ENCODE measurements at regions not wholly inside any gene's neighbourhood (a gene's known extent, or its start where the extent isn't known, plus 50 kb on each side); places are given as distances from the start of the nearest gene placed in this dataset.

- Histone ChIP-seq H3K4me1 (ENCODE audit: insufficient read depth, low read length) (no peaks in the 10 kb centered on the region), H3K27ac (ENCODE audit: low read depth, low read length) (no peak overlapping the region), H3K4me3 (ENCODE audit: low read length) (no peak overlapping the region), H3K9me3 (ENCODE audit: low read length) (no peaks in the 10 kb centered on the region), H3K36me3 (ENCODE audit: insufficient read depth, low read length) (no peaks in the 10 kb centered on the region), H3K27me3 (ENCODE audit: insufficient read depth, low read length, poor library complexity, severe bottlenecking) (no peaks in the 10 kb centered on the region)
- no peak for DNase-seq
- Mint-ChIP-seq H3K27ac (no peak overlapping the region), H3K27me3 (peaks cover 3% of the 10 kb centered on the region in 2 donors), H3K4me3 (no peak overlapping the region), H3K36me3 (no peaks in the 10 kb centered on the region), H3K9me3 (peaks cover 0 to under 1% (median 0%) of the 10 kb centered on the region in 5 donors), H3K4me1 (no peaks in the 10 kb centered on the region)
- CTCF ChIA-PET = no interaction called here
- POLR2A ChIA-PET = no interaction called here
Measured at GRCh38 chr10:113309791-113310190, 243.1 kb upstream of the HABP2 start.

- H3K27ac ChIP-seq (ENCODE audit: low read depth, low read length) = no peak overlapping the region
- no peak for DNase-seq
- Mint-ChIP-seq H3K27me3 (peaks cover 3% of the 10 kb centered on the region in 2 donors), H3K4me1 (no peaks in the 10 kb centered on the region), H3K36me3 (no peaks in the 10 kb centered on the region), H3K9me3 (peaks cover 0 to 2% (median 0%) of the 10 kb centered on the region in 5 donors), H3K4me3 (no peak overlapping the region), H3K27ac (no peak overlapping the region)
- no peak overlapping the region for H3K4me3 ChIP-seq (ENCODE audit: low read length)
- ChIA-PET CTCF (no interaction called here), POLR2A (no interaction called here)
- no peaks in the 10 kb centered on the region for H3K36me3 ChIP-seq (ENCODE audit: insufficient read depth, low read length)
- no peaks in the 10 kb centered on the region for H3K9me3 ChIP-seq (ENCODE audit: low read length)
- H3K27me3 ChIP-seq (ENCODE audit: insufficient read depth, low read length, poor library complexity, severe bottlenecking) = no peaks in the 10 kb centered on the region
- no peaks in the 10 kb centered on the region for H3K4me1 ChIP-seq (ENCODE audit: insufficient read depth, low read length)
Measured at GRCh38 chr10:113310347-113310746, 242.5 kb upstream of the HABP2 start.

- Histone ChIP-seq H3K9me3 (ENCODE audit: low read length) (no peaks in the 10 kb centered on the region), H3K4me3 (ENCODE audit: low read length) (no peak overlapping the region), H3K27ac (ENCODE audit: low read depth, low read length) (no peak overlapping the region), H3K27me3 (ENCODE audit: insufficient read depth, low read length, poor library complexity, severe bottlenecking) (no peaks in the 10 kb centered on the region), H3K36me3 (ENCODE audit: insufficient read depth, low read length) (no peaks in the 10 kb centered on the region), H3K4me1 (ENCODE audit: insufficient read depth, low read length) (no peaks in the 10 kb centered on the region)
- no peak overlapping the region for H3K27ac Mint-ChIP-seq
- H3K36me3 Mint-ChIP-seq = peaks cover 0 to 2% (median 0%) of the 10 kb centered on the region in 3 donors
- ChIA-PET CTCF (no interaction called here), POLR2A (no interaction called here)
- peaks cover 3 to 13% (median 6%) of the 10 kb centered on the region in 5 donors for H3K9me3 Mint-ChIP-seq
- no peaks in the 10 kb centered on the region for H3K4me1 Mint-ChIP-seq
- peaks cover 3 to 4% of the 10 kb centered on the region in 2 donors for H3K27me3 Mint-ChIP-seq
- no peak overlapping the region for H3K4me3 Mint-ChIP-seq
- DNase-seq = no peak
Measured at GRCh38 chr10:113313048-113313602, 239.7 kb upstream of the HABP2 start.

GRCh38 chr10:113313722-113314121 lies 239.1 kb upstream of the HABP2 start:
- Histone ChIP-seq H3K36me3 (ENCODE audit: insufficient read depth, low read length) (no peaks in the 10 kb centered on the region), H3K4me1 (ENCODE audit: insufficient read depth, low read length) (no peaks in the 10 kb centered on the region), H3K27ac (ENCODE audit: low read depth, low read length) (no peak overlapping the region), H3K27me3 (ENCODE audit: insufficient read depth, low read length, poor library complexity, severe bottlenecking) (no peaks in the 10 kb centered on the region), H3K9me3 (ENCODE audit: low read length) (no peaks in the 10 kb centered on the region), H3K4me3 (ENCODE audit: low read length) (no peak overlapping the region)
- POLR2A ChIA-PET = no interaction called here
- H3K4me1 Mint-ChIP-seq = no peaks in the 10 kb centered on the region
- peaks cover 3 to 13% (median 6%) of the 10 kb centered on the region in 5 donors for H3K9me3 Mint-ChIP-seq
- DNase-seq = no peak
- H3K27me3 Mint-ChIP-seq = peaks cover 2 to 4% of the 10 kb centered on the region in 2 donors
- no peak overlapping the region for H3K27ac Mint-ChIP-seq
- peaks cover 0 to 3% (median 0%) of the 10 kb centered on the region in 3 donors for H3K36me3 Mint-ChIP-seq
- CTCF ChIA-PET = no interaction called here
- no peak overlapping the region for H3K4me3 Mint-ChIP-seq

- Histone ChIP-seq H3K36me3 (ENCODE audit: insufficient read depth, low read length) (no peaks in the 10 kb centered on the region), H3K4me3 (ENCODE audit: low read length) (no peak overlapping the region), H3K4me1 (ENCODE audit: insufficient read depth, low read length) (no peaks in the 10 kb centered on the region), H3K27ac (ENCODE audit: low read depth, low read length) (no peak overlapping the region), H3K9me3 (ENCODE audit: low read length) (no peaks in the 10 kb centered on the region), H3K27me3 (ENCODE audit: insufficient read depth, low read length, poor library complexity, severe bottlenecking) (no peaks in the 10 kb centered on the region)
- Mint-ChIP-seq H3K4me3 (no peak overlapping the region), H3K27ac (no peak overlapping the region), H3K27me3 (peaks cover 0 to 1% of the 10 kb centered on the region in 2 donors), H3K4me1 (no peaks in the 10 kb centered on the region), H3K36me3 (peaks cover 0 to 3% (median 0%) of the 10 kb centered on the region in 3 donors), H3K9me3 (peaks cover 3 to 13% (median 6%) of the 10 kb centered on the region in 5 donors)
- ChIA-PET POLR2A (no interaction called here), CTCF (no interaction called here)
- DNase-seq = no peak
Measured at GRCh38 chr10:113316506-113316905, 236.3 kb upstream of the HABP2 start.

GRCh38 chr10:113317489-113317888 lies 235.4 kb upstream of the HABP2 start:
- Mint-ChIP-seq H3K27ac (no peak overlapping the region), H3K36me3 (peaks cover 0 to 3% (median 0%) of the 10 kb centered on the region in 3 donors), H3K27me3 (peaks cover 1 to 4% of the 10 kb centered on the region in 2 donors), H3K4me1 (no peaks in the 10 kb centered on the region), H3K9me3 (peaks cover 3 to 13% (median 6%) of the 10 kb centered on the region in 5 donors), H3K4me3 (no peak overlapping the region)
- ChIA-PET POLR2A (no interaction called here), CTCF (no interaction called here)
- Histone ChIP-seq H3K36me3 (ENCODE audit: insufficient read depth, low read length) (no peaks in the 10 kb centered on the region), H3K27ac (ENCODE audit: low read depth, low read length) (no peak overlapping the region), H3K4me3 (ENCODE audit: low read length) (no peak overlapping the region), H3K27me3 (ENCODE audit: insufficient read depth, low read length, poor library complexity, severe bottlenecking) (no peaks in the 10 kb centered on the region), H3K4me1 (ENCODE audit: insufficient read depth, low read length) (no peaks in the 10 kb centered on the region), H3K9me3 (ENCODE audit: low read length) (no peaks in the 10 kb centered on the region)
- no peak for DNase-seq

GRCh38 chr10:113319479-113319878 lies 233.4 kb upstream of the HABP2 start:
- Mint-ChIP-seq H3K9me3 (peaks cover 3 to 13% (median 6%) of the 10 kb centered on the region in 5 donors), H3K27me3 (peaks cover 1 to 4% of the 10 kb centered on the region in 2 donors), H3K36me3 (peaks cover 0 to 3% (median 0%) of the 10 kb centered on the region in 3 donors), H3K4me3 (no peak overlapping the region), H3K4me1 (no peaks in the 10 kb centered on the region), H3K27ac (no peak overlapping the region)
- no peak overlapping the region for H3K4me3 ChIP-seq (ENCODE audit: low read length)
- H3K27ac ChIP-seq (ENCODE audit: low read depth, low read length) = no peak overlapping the region
- no peaks in the 10 kb centered on the region for H3K36me3 ChIP-seq (ENCODE audit: insufficient read depth, low read length)
- DNase-seq = no peak
- CTCF ChIA-PET = no interaction called here
- H3K9me3 ChIP-seq (ENCODE audit: low read length) = no peaks in the 10 kb centered on the region
- no peaks in the 10 kb centered on the region for H3K27me3 ChIP-seq (ENCODE audit: insufficient read depth, low read length, poor library complexity, severe bottlenecking)
- H3K4me1 ChIP-seq (ENCODE audit: insufficient read depth, low read length) = no peaks in the 10 kb centered on the region
- POLR2A ChIA-PET = no interaction called here

- H3K4me1 ChIP-seq (ENCODE audit: insufficient read depth, low read length) = no peaks in the 10 kb centered on the region
- peaks cover 3 to 13% (median 6%) of the 10 kb centered on the region in 5 donors for H3K9me3 Mint-ChIP-seq
- CTCF ChIA-PET = no interaction called here
Measured at GRCh38 chr10:113320211-113320610, 232.6 kb upstream of the HABP2 start.

More at GRCh38 chr10:113320211-113320610, 232.6 kb upstream of the HABP2 start:
- no peaks in the 10 kb centered on the region for H3K27me3 ChIP-seq (ENCODE audit: insufficient read depth, low read length, poor library complexity, severe bottlenecking)
- Mint-ChIP-seq H3K27me3 (peaks cover 1 to 4% of the 10 kb centered on the region in 2 donors), H3K4me1 (no peaks in the 10 kb centered on the region), H3K4me3 (no peak overlapping the region), H3K36me3 (peaks cover 0 to 3% (median 0%) of the 10 kb centered on the region in 3 donors), H3K27ac (no peak overlapping the region)
- H3K4me3 ChIP-seq (ENCODE audit: low read length) = no peak overlapping the region
- no peaks in the 10 kb centered on the region for H3K36me3 ChIP-seq (ENCODE audit: insufficient read depth, low read length)
- H3K9me3 ChIP-seq (ENCODE audit: low read length) = no peaks in the 10 kb centered on the region
- POLR2A ChIA-PET = no interaction called here
- no peak for DNase-seq
- H3K27ac ChIP-seq (ENCODE audit: low read depth, low read length) = no peak overlapping the region
